ENCODE measurements at regions not wholly inside any gene's neighbourhood (a gene's known extent, or its start where the extent isn't known, plus 50 kb on each side); places are given as distances from the start of the nearest gene placed in this dataset.
"Not testable (repeated sequence)": the region's sequence is repeated elsewhere in the genome, so short reads cannot be mapped to it uniquely, and the experiment has no call there.

DNA sequence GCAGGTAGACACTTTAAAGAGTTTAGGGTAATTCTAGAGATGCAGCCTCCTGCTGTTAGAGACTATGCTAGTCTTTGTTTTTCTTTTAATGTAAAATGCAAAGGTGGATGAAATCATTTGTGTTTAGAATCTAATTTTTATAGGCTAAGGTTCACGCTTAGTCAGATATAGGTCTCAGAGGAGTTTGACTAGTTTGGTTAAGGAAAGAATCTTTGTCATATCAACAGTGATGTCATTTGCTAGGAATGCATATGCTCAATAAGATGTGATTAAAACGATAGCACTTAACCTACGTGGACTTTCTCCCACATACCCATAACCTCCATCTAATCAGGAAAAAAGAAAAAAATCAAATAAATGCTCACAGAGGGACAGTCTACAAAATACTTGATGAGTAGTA is 859.3 kb upstream of the ATXN7L3B start:
- TF ChIP-seq, protein P1, sequence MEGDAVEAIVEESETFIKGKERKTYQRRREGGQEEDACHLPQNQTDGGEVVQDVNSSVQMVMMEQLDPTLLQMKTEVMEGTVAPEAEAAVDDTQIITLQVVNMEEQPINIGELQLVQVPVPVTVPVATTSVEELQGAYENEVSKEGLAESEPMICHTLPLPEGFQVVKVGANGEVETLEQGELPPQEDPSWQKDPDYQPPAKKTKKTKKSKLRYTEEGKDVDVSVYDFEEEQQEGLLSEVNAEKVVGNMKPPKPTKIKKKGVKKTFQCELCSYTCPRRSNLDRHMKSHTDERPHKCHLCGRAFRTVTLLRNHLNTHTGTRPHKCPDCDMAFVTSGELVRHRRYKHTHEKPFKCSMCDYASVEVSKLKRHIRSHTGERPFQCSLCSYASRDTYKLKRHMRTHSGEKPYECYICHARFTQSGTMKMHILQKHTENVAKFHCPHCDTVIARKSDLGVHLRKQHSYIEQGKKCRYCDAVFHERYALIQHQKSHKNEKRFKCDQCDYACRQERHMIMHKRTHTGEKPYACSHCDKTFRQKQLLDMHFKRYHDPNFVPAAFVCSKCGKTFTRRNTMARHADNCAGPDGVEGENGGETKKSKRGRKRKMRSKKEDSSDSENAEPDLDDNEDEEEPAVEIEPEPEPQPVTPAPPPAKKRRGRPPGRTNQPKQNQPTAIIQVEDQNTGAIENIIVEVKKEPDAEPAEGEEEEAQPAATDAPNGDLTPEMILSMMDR (IDR thresholded peaks at IDR 0.05; ENCODE audit: borderline replicate concordance, extremely low read depth, insufficient read depth) = no peak
- Histone ChIP-seq H3K4me1 (ENCODE audit: control insufficient read depth in 2 of 3, insufficient read depth in 2 of 3, low read depth in 1 of 3, low read length in 3 of 3) (no peaks in the 10 kb centered on the region), H3K4me3 (ENCODE audit: low read length in 3 of 3) (no peak overlapping the region), H3K36me3 (ENCODE audit: control insufficient read depth in 2 of 3, insufficient read depth in 3 of 3, low read length in 3 of 3) (no peaks in the 10 kb centered on the region), H3K27ac (ENCODE audit: low read depth in 2 of 2, low read length in 2 of 2) (no peak overlapping the region), H3K27me3 (ENCODE audit: control insufficient read depth, insufficient read depth, low read length) (no peaks in the 10 kb centered on the region), H3K9me3 (ENCODE audit: control insufficient read depth in 2 of 3, insufficient read depth in 1 of 3, low read length in 3 of 3) (no peaks in the 10 kb centered on the region), H3K9ac (ENCODE audit: low read length in 3 of 3) (no peak overlapping the region)
- DNase-seq (no peak), FAIRE-seq (no peak)
- intact Hi-C loops (cut with DNase I) = no loop called here

DNA sequence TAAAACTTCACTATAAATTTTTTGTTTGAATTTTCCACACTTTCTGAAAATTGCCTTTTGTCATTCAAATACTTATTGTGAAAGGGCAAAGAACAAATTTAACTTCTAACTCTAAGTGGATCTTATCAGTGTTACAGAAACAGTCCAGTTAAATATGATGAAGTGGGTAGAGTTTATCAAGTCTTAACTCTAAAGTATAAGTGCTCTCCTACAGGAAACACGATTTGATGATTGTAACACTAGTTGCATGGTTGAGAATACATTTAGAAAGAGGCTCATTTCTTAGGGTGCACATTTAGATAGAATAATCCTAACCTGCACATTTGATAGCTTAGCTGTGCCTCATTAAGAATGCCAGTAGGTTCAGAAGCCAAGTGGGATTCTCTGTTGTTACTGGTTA is 838.3 kb upstream of the ATXN7L3B start:
- Histone ChIP-seq H3K9ac (ENCODE audit: low read length in 3 of 3) (no peak overlapping the region), H3K4me3 (ENCODE audit: low read length in 3 of 3) (no peak overlapping the region), H3K9me3 (ENCODE audit: control insufficient read depth in 2 of 3, insufficient read depth in 1 of 3, low read length in 3 of 3) (no peaks in the 10 kb centered on the region), H3K27me3 (ENCODE audit: control insufficient read depth, insufficient read depth, low read length) (no peaks in the 10 kb centered on the region), H3K27ac (ENCODE audit: low read depth in 2 of 2, low read length in 2 of 2) (no peak overlapping the region), H3K4me1 (ENCODE audit: control insufficient read depth in 2 of 3, insufficient read depth in 2 of 3, low read depth in 1 of 3, low read length in 3 of 3) (no peaks in the 10 kb centered on the region), H3K36me3 (ENCODE audit: control insufficient read depth in 2 of 3, insufficient read depth in 3 of 3, low read length in 3 of 3) (no peaks in the 10 kb centered on the region)
- TF ChIP-seq, protein P1 (IDR thresholded peaks at IDR 0.05; ENCODE audit: borderline replicate concordance, extremely low read depth, insufficient read depth) = no peak
- intact Hi-C loops (cut with DNase I) = no loop called here
- FAIRE-seq = no peak
- DNase-seq = no peak

DNA sequence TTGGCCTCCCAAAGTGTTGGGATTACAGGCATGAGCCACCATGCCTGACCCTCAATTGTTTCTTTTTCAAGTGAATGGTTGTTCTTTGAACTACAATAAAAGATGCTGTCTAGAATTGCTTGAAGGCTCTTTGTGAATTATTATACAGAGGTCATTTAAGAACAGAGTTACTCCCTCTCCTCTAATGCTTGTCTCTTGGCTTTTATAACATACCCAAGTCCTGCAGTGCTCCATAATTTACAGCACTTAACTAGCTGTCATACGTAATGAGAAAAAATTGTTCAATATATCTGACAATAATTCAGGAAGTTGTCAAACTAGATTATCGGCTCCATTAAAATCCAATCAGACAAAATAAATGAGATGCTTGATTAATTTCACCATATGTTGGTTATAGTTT is 823.0 kb upstream of the ATXN7L3B start:
- Histone ChIP-seq H3K9ac (ENCODE audit: low read length in 3 of 3) (no peak overlapping the region), H3K4me1 (ENCODE audit: control insufficient read depth in 2 of 3, insufficient read depth in 2 of 3, low read depth in 1 of 3, low read length in 3 of 3) (no peaks in the 10 kb centered on the region), H3K4me3 (ENCODE audit: low read length in 3 of 3) (no peak overlapping the region), H3K27me3 (ENCODE audit: control insufficient read depth, insufficient read depth, low read length) (no peaks in the 10 kb centered on the region), H3K36me3 (ENCODE audit: control insufficient read depth in 2 of 3, insufficient read depth in 3 of 3, low read length in 3 of 3) (no peaks in the 10 kb centered on the region), H3K9me3 (ENCODE audit: control insufficient read depth in 2 of 3, insufficient read depth in 1 of 3, low read length in 3 of 3) (no peaks in the 10 kb centered on the region), H3K27ac (ENCODE audit: low read depth in 2 of 2, low read length in 2 of 2) (no peak overlapping the region)
- intact Hi-C loops (cut with DNase I) = no loop called here
- TF ChIP-seq, protein P1 (IDR thresholded peaks at IDR 0.05; ENCODE audit: borderline replicate concordance, extremely low read depth, insufficient read depth) = no peak
- DNase-seq (no peak), FAIRE-seq (no peak)

DNA sequence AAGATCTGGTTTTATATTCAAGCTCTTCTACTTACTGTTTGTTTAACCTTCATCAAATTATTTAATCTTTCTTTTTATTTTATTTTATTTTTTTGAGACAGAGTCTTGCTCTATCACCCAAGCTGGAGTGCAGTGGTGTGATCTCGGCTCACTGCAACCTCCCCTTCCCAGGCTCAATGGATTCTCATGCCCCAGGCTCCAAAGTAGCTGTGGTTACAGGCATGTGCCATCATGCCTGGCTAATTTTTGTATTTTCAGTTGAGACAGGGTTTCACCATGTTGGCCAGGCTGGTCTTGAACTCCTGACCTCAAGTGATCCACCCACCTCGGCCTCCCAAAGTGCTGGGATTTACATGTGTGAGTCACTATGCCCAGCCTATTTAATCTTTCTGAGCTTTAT is 821.5 kb upstream of the ATXN7L3B start:
- DNase-seq; FAIRE-seq; H3K27ac ChIP-seq (ENCODE audit: low read depth in 2 of 2, low read length in 2 of 2); H3K9ac ChIP-seq (ENCODE audit: low read length in 3 of 3); H3K27me3 ChIP-seq (ENCODE audit: control insufficient read depth, insufficient read depth, low read length); intact Hi-C loops (cut with DNase I); H3K4me1 ChIP-seq (ENCODE audit: control insufficient read depth in 2 of 3, insufficient read depth in 2 of 3, low read depth in 1 of 3, low read length in 3 of 3); H3K4me3 ChIP-seq (ENCODE audit: low read length in 3 of 3); H3K36me3 ChIP-seq (ENCODE audit: control insufficient read depth in 2 of 3, insufficient read depth in 3 of 3, low read length in 3 of 3); H3K9me3 ChIP-seq (ENCODE audit: control insufficient read depth in 2 of 3, insufficient read depth in 1 of 3, low read length in 3 of 3): not testable (repeated sequence)

Measured in kidney (tissue), 13 donors.